Medulla oblongata (tissue), 1 donor: ENCODE measurements at regions not wholly inside any gene's neighbourhood (a gene's known extent, or its start where the extent isn't known, plus 50 kb on each side); places are given as distances from the start of the nearest gene placed in this dataset.
"Not testable (repeated sequence)": the region's sequence is repeated elsewhere in the genome, so short reads cannot be mapped to it uniquely, and the experiment has no call there.

ENCODE experiments used
- DNase-seq: peaks from one replicate; pipeline ENCODE4 v3.0.0-alpha.2; 2015; ENCODE audit errors: extremely low spot score

- DNase-seq, result no peak
Observed at GRCh38 chr14:87430810-87431209, 562.2 kb downstream of the GALC start.

GRCh38 chr14:87430214-87430613 is 562.8 kb downstream of the GALC start:
- DNase-seq, result no peak

GRCh38 chr14:87419925-87420324 is 573.1 kb downstream of the GALC start:
- DNase-seq, result no peak

GRCh38 chr14:87411370-87411769 is 581.6 kb downstream of the GALC start:
- no peak for DNase-seq

GRCh38 chr14:87409393-87409792 is 583.6 kb downstream of the GALC start:
- no peak for DNase-seq

- DNase-seq, result no peak
Observed at GRCh38 chr14:87407344-87407743, 585.6 kb downstream of the GALC start.

GRCh38 chr14:87405563-87405962 is 587.4 kb downstream of the GALC start:
- no peak for DNase-seq

GRCh38 chr14:87397499-87397898 is 595.5 kb downstream of the GALC start:
- no peak for DNase-seq

GRCh38 chr14:87391066-87391465 is 601.9 kb downstream of the GALC start:
- DNase-seq, result no peak

GRCh38 chr14:87388946-87389345 is 604.0 kb downstream of the GALC start:
- DNase-seq, result no peak

- DNase-seq, result no peak
Observed at GRCh38 chr14:87387806-87388205, 605.2 kb downstream of the GALC start.

GRCh38 chr14:87386524-87386923 is 606.5 kb downstream of the GALC start:
- no peak for DNase-seq

- DNase-seq, result no peak
Observed at GRCh38 chr14:87380054-87380453, 612.9 kb downstream of the GALC start.

- no peak for DNase-seq
Observed at GRCh38 chr14:87368751-87369150, 624.2 kb downstream of the GALC start.

- not testable (repeated sequence) for DNase-seq
Observed at GRCh38 chr14:87360246-87360645, 632.7 kb downstream of the GALC start.

- DNase-seq, result no peak
Observed at GRCh38 chr14:87351007-87351406, 642.0 kb downstream of the GALC start.

GRCh38 chr14:87349921-87350320 is 643.1 kb downstream of the GALC start:
- no peak for DNase-seq

GRCh38 chr14:87343652-87344051 is 649.3 kb downstream of the GALC start:
- DNase-seq, result no peak

- DNase-seq, result no peak
Observed at GRCh38 chr14:87334997-87335685, 657.8 kb downstream of the GALC start.

- DNase-seq, result no peak
Observed at GRCh38 chr14:87331991-87332390, 661.0 kb downstream of the GALC start.

GRCh38 chr14:87325741-87326140 is 667.2 kb downstream of the GALC start:
- no peak for DNase-seq

- no peak for DNase-seq
Observed at GRCh38 chr14:87323191-87323590, 669.8 kb downstream of the GALC start.

- DNase-seq, result no peak
Observed at GRCh38 chr14:87321548-87321947, 671.4 kb downstream of the GALC start.

- DNase-seq, result no peak
Observed at GRCh38 chr14:87312894-87313205, 680.1 kb downstream of the GALC start.
